ENCODE measurements at regions not wholly inside any gene's neighbourhood (a gene's known extent, or its start where the extent isn't known, plus 50 kb on each side); places are given as distances from the start of the nearest gene placed in this dataset.

- Mint-ChIP-seq H3K4me1 (ENCODE audit: unreplicated experiment) (no peaks in the 10 kb centered on the region), H3K4me3 (no peak overlapping the region), H3K9me3 (no peaks in the 10 kb centered on the region), H3K27ac (no peak overlapping the region), H3K36me3 (no peaks in the 10 kb centered on the region), H3K27me3 (no peaks in the 10 kb centered on the region)
- no peak for TF ChIP-seq CTCF (conservative IDR thresholded peaks at IDR 0.05)
- no peak for DNase-seq (ENCODE audit: extremely low spot score, unreplicated experiment)
Observed at GRCh38 chr4:162700815-162701361, 465.8 kb downstream of the NAF1 start.

- H3K4me3 Mint-ChIP-seq: no peak overlapping the region
- no peak for TF ChIP-seq CTCF (conservative IDR thresholded peaks at IDR 0.05)
- H3K36me3 Mint-ChIP-seq: no peaks in the 10 kb centered on the region
- H3K27me3 Mint-ChIP-seq: no peaks in the 10 kb centered on the region
- no peaks in the 10 kb centered on the region for H3K9me3 Mint-ChIP-seq
- H3K4me1 Mint-ChIP-seq (ENCODE audit: unreplicated experiment): no peaks in the 10 kb centered on the region
- DNase-seq (ENCODE audit: extremely low spot score, unreplicated experiment): no peak
- no peak overlapping the region for H3K27ac Mint-ChIP-seq
Observed at GRCh38 chr4:162700358-162700757, 466.3 kb downstream of the NAF1 start.

GRCh38 chr4:162699629-162700028, 467.1 kb downstream of the NAF1 start:
- Mint-ChIP-seq H3K4me3 (no peak overlapping the region), H3K27ac (no peak overlapping the region), H3K4me1 (ENCODE audit: unreplicated experiment) (no peaks in the 10 kb centered on the region), H3K9me3 (no peaks in the 10 kb centered on the region), H3K27me3 (no peaks in the 10 kb centered on the region), H3K36me3 (no peaks in the 10 kb centered on the region)
- TF ChIP-seq CTCF (conservative IDR thresholded peaks at IDR 0.05): no peak
- DNase-seq (ENCODE audit: extremely low spot score, unreplicated experiment): no peak

GRCh38 chr4:162685410-162685809, 481.3 kb downstream of the NAF1 start:
- no peak overlapping the region for H3K27ac Mint-ChIP-seq
- no peaks in the 10 kb centered on the region for H3K27me3 Mint-ChIP-seq
- no peak for DNase-seq (ENCODE audit: extremely low spot score, unreplicated experiment)
- no peaks in the 10 kb centered on the region for H3K9me3 Mint-ChIP-seq
- no peak overlapping the region for H3K4me3 Mint-ChIP-seq
- no peaks in the 10 kb centered on the region for H3K4me1 Mint-ChIP-seq (ENCODE audit: unreplicated experiment)
- TF ChIP-seq CTCF (conservative IDR thresholded peaks at IDR 0.05): no peak
- H3K36me3 Mint-ChIP-seq: no peaks in the 10 kb centered on the region

- Mint-ChIP-seq H3K27ac (no peak overlapping the region), H3K9me3 (no peaks in the 10 kb centered on the region), H3K36me3 (no peaks in the 10 kb centered on the region), H3K4me3 (no peak overlapping the region), H3K27me3 (no peaks in the 10 kb centered on the region), H3K4me1 (ENCODE audit: unreplicated experiment) (no peaks in the 10 kb centered on the region)
- TF ChIP-seq CTCF (conservative IDR thresholded peaks at IDR 0.05): no peak
- no peak for DNase-seq (ENCODE audit: extremely low spot score, unreplicated experiment)
Observed at GRCh38 chr4:162684998-162685397, 481.7 kb downstream of the NAF1 start.

GRCh38 chr4:162684371-162684700, 482.4 kb downstream of the NAF1 start:
- no peak for DNase-seq (ENCODE audit: extremely low spot score, unreplicated experiment)
- Mint-ChIP-seq H3K9me3 (peaks cover 1% of the 10 kb centered on the region), H3K4me3 (no peak overlapping the region), H3K4me1 (ENCODE audit: unreplicated experiment) (no peaks in the 10 kb centered on the region), H3K27ac (no peak overlapping the region), H3K27me3 (no peaks in the 10 kb centered on the region), H3K36me3 (no peaks in the 10 kb centered on the region)
- TF ChIP-seq CTCF (conservative IDR thresholded peaks at IDR 0.05): no peak

All from type B pancreatic cell (in vitro differentiated cells).